AG04449 (cell line): ENCODE measurements at regions not wholly inside any gene's neighbourhood (a gene's known extent, or its start where the extent isn't known, plus 50 kb on each side); places are given as distances from the start of the nearest gene placed in this dataset.

Experiments used
- CTCF ChIA-PET: fragments of 350-600 bp; formaldehyde crosslinking; extraction: SDS; loops from one replicate; lab custom pipeline; 2021; ENCODE audit warnings: antibody characterized with exemption; lab: Yijun Ruan, JAX
- POLR2A ChIA-PET: fragments of 400-600, 350-600 bp; formaldehyde crosslinking; extraction: SDS; loops from one replicate; lab custom pipeline; 2020; ENCODE audit warnings: antibody characterized with exemption, inconsistent platforms; lab: Yijun Ruan, JAX
- DNase-seq: peaks from one replicate; pipeline ENCODE4 v3.0.0-alpha.2; 2010; ENCODE audit warnings: low read depth, low spot score
- H3K4me3 ChIP-seq: 2 replicates; pipeline ENCODE4 v1.5.1; 2011; ENCODE audit warnings: low read depth, mild to moderate bottlenecking, control low read depth, low read length
- CTCF ChIP-seq: IDR thresholded peaks from one replicate; pipeline ENCODE4 v1.5.1; 2011; ENCODE audit warnings: mild to moderate bottlenecking, moderate library complexity, low read length, control low read depth, inconsistent platforms; ENCODE audit not compliant: insufficient read depth; ENCODE audit errors: missing control alignments

GRCh38 chr4:180106122-180106521 lies 2137.1 kb upstream of the TENM3 start:
- no peak overlapping the region for H3K4me3 ChIP-seq
- ChIA-PET POLR2A (no interaction called here), CTCF (no interaction called here)
- no peak for DNase-seq
- no peak for TF ChIP-seq CTCF

- ChIA-PET CTCF (no interaction called here), POLR2A (no interaction called here)
- no peak for DNase-seq
- no peak for TF ChIP-seq CTCF
- H3K4me3 ChIP-seq, result no peak overlapping the region
Observed at GRCh38 chr4:180106997-180107396, 2136.2 kb upstream of the TENM3 start.

- no peak for DNase-seq
- ChIA-PET POLR2A (no interaction called here), CTCF (no interaction called here)
- TF ChIP-seq CTCF, result no peak
- H3K4me3 ChIP-seq, result no peak overlapping the region
Observed at GRCh38 chr4:180116840-180117239, 2126.4 kb upstream of the TENM3 start.

- no peak for DNase-seq
- no peak overlapping the region for H3K4me3 ChIP-seq
- ChIA-PET CTCF (no interaction called here), POLR2A (no interaction called here)
- no peak for TF ChIP-seq CTCF
Observed at GRCh38 chr4:180120068-180120467, 2123.1 kb upstream of the TENM3 start.

GRCh38 chr4:180134091-180134866 lies 2108.9 kb upstream of the TENM3 start:
- no peak for TF ChIP-seq CTCF
- H3K4me3 ChIP-seq, result no peak overlapping the region
- ChIA-PET POLR2A (no interaction called here), CTCF (no interaction called here)
- DNase-seq, result no peak

- no peak overlapping the region for H3K4me3 ChIP-seq
- TF ChIP-seq CTCF, result no peak
- POLR2A ChIA-PET, result no interaction called here
- no peak for DNase-seq
- CTCF ChIA-PET, result no interaction called here
Observed at GRCh38 chr4:180141734-180142133, 2101.5 kb upstream of the TENM3 start.
